Adipocyte (in vitro differentiated cells): ENCODE measurements at regions not wholly inside any gene's neighbourhood (a gene's known extent, or its start where the extent isn't known, plus 50 kb on each side); places are given as distances from the start of the nearest gene placed in this dataset.
A peak's percentile ranks its signal among the peaks of the same experiment; 100 is the strongest.

Source experiments
- DNase-seq: peaks from one replicate; pipeline ENCODE4 v3.0.0-alpha.2; 2015; ENCODE audit warnings: low read depth
- H3K27me3 ChIP-seq: replicated peaks from 2 replicates; pipeline ENCODE4 v1.7.0; 2013; ENCODE audit warnings: mild to moderate bottlenecking, low read length, moderate library complexity; ENCODE audit not compliant: control insufficient read depth, insufficient read depth
- H3K36me3 ChIP-seq: 2 replicates; pipeline ENCODE4 v1.7.0; 2013; ENCODE audit warnings: low read length, mild to moderate bottlenecking, moderate library complexity; ENCODE audit not compliant: control insufficient read depth, insufficient read depth, severe bottlenecking
- H3K4me1 ChIP-seq: 2 replicates; pipeline ENCODE4 v1.7.0; 2013; ENCODE audit warnings: mild to moderate bottlenecking, low read length, moderate library complexity; ENCODE audit not compliant: control insufficient read depth, insufficient read depth
- H3K4me3 ChIP-seq: 2 replicates; pipeline ENCODE4 v1.7.0; 2013; ENCODE audit warnings: mild to moderate bottlenecking, low read length, moderate library complexity
- H3K9ac ChIP-seq: 2 replicates; pipeline ENCODE4 v1.7.0; 2013; ENCODE audit warnings: mild to moderate bottlenecking, low read length, moderate library complexity
- H3K9me3 ChIP-seq: 2 replicates; pipeline ENCODE4 v1.7.0; 2013; ENCODE audit warnings: mild to moderate bottlenecking, low read length, moderate library complexity; ENCODE audit not compliant: control insufficient read depth

- Histone ChIP-seq H3K4me3 (no peak overlapping the region), H3K36me3 (no peaks in the 10 kb centered on the region), H3K9ac (no peak overlapping the region), H3K27me3 (peaks cover 51% of the 10 kb centered on the region), H3K9me3 (no peaks in the 10 kb centered on the region), H3K4me1 (no peaks in the 10 kb centered on the region)
- no peak for DNase-seq
Observed at GRCh38 chr10:14408139-14408538, 77.4 kb upstream of the FRMD4A start.

GRCh38 chr10:14407567-14407966, 76.8 kb upstream of the FRMD4A start:
- Histone ChIP-seq H3K27me3 (peaks cover 56% of the 10 kb centered on the region), H3K36me3 (no peaks in the 10 kb centered on the region), H3K9ac (no peak overlapping the region), H3K4me1 (no peaks in the 10 kb centered on the region), H3K4me3 (no peak overlapping the region), H3K9me3 (no peaks in the 10 kb centered on the region)
- no peak for DNase-seq

- Histone ChIP-seq H3K9ac (no peak overlapping the region), H3K4me3 (no peak overlapping the region), H3K36me3 (no peaks in the 10 kb centered on the region), H3K27me3 (peaks cover 64% of the 10 kb centered on the region), H3K9me3 (peaks cover under 1% of the 10 kb centered on the region), H3K4me1 (no peaks in the 10 kb centered on the region)
- peak; percentile 85 for DNase-seq
Observed at GRCh38 chr10:14405076-14406065, 74.6 kb upstream of the FRMD4A start.

- Histone ChIP-seq H3K9ac (no peak overlapping the region), H3K4me3 (no peak overlapping the region), H3K9me3 (peaks cover 4% of the 10 kb centered on the region), H3K36me3 (no peaks in the 10 kb centered on the region), H3K4me1 (no peaks in the 10 kb centered on the region), H3K27me3 (peaks cover 65% of the 10 kb centered on the region)
- no peak for DNase-seq
Observed at GRCh38 chr10:14403881-14404623, 73.3 kb upstream of the FRMD4A start.

- Histone ChIP-seq H3K36me3 (no peaks in the 10 kb centered on the region), H3K27me3 (peaks cover 67% of the 10 kb centered on the region), H3K9ac (no peak overlapping the region), H3K4me3 (no peak overlapping the region), H3K4me1 (no peaks in the 10 kb centered on the region), H3K9me3 (peaks cover 4% of the 10 kb centered on the region)
- DNase-seq, result no peak
Observed at GRCh38 chr10:14403359-14403758, 72.6 kb upstream of the FRMD4A start.

- H3K9ac ChIP-seq, result no peak overlapping the region
- H3K4me3 ChIP-seq, result no peak overlapping the region
- no peaks in the 10 kb centered on the region for H3K36me3 ChIP-seq
- peaks cover 5% of the 10 kb centered on the region for H3K4me1 ChIP-seq
- DNase-seq, result no peak
- peaks cover 5% of the 10 kb centered on the region for H3K9me3 ChIP-seq
- H3K27me3 ChIP-seq, result peaks cover 61% of the 10 kb centered on the region
Observed at GRCh38 chr10:14399641-14400040, 68.9 kb upstream of the FRMD4A start.

- H3K9me3 ChIP-seq, result peaks cover 25% of the 10 kb centered on the region
- H3K4me1 ChIP-seq, result peaks cover 5% of the 10 kb centered on the region
- H3K9ac ChIP-seq, result no peak overlapping the region
- peaks cover 67% of the 10 kb centered on the region for H3K27me3 ChIP-seq
- no peaks in the 10 kb centered on the region for H3K36me3 ChIP-seq
- DNase-seq, result peak; percentile 98
- H3K4me3 ChIP-seq, result no peak overlapping the region
Observed at GRCh38 chr10:14397066-14397465, 66.3 kb upstream of the FRMD4A start.

GRCh38 chr10:14396411-14397048, 65.8 kb upstream of the FRMD4A start:
- no peak overlapping the region for H3K4me3 ChIP-seq
- no peaks in the 10 kb centered on the region for H3K36me3 ChIP-seq
- H3K4me1 ChIP-seq, result peaks cover 5% of the 10 kb centered on the region
- peaks cover 25% of the 10 kb centered on the region for H3K9me3 ChIP-seq
- H3K9ac ChIP-seq, result no peak overlapping the region
- DNase-seq, result no peak
- peaks cover 66% of the 10 kb centered on the region for H3K27me3 ChIP-seq

GRCh38 chr10:14394179-14394578, 63.5 kb upstream of the FRMD4A start:
- Histone ChIP-seq H3K36me3 (no peaks in the 10 kb centered on the region), H3K9ac (no peak overlapping the region), H3K4me1 (peaks cover 5% of the 10 kb centered on the region), H3K4me3 (no peak overlapping the region), H3K27me3 (peaks cover 68% of the 10 kb centered on the region), H3K9me3 (peaks cover 21% of the 10 kb centered on the region)
- DNase-seq, result no peak

GRCh38 chr10:14391342-14391741, 60.6 kb upstream of the FRMD4A start:
- Histone ChIP-seq H3K36me3 (no peaks in the 10 kb centered on the region), H3K27me3 (peaks cover 77% of the 10 kb centered on the region), H3K4me1 (peaks cover 5% of the 10 kb centered on the region), H3K4me3 (no peak overlapping the region), H3K9me3 (peaks cover 24% of the 10 kb centered on the region), H3K9ac (no peak overlapping the region)
- DNase-seq, result no peak
